Stimulated activated CD4-positive, alpha-beta T cell treated with anti-CD3 and anti-CD28 coated beads, Interleukin-1b, Interleukin-23, amount 100 ng/mL, for 48 hours (primary cell): ENCODE measurements at regions not wholly inside any gene's neighbourhood (a gene's known extent, or its start where the extent isn't known, plus 50 kb on each side); places are given as distances from the start of the nearest gene placed in this dataset.
"Not testable (repeated sequence)": the region's sequence is repeated elsewhere in the genome, so short reads cannot be mapped to it uniquely, and the experiment has no call there.

Source experiments
- DNase-seq: peaks from one replicate; pipeline ENCODE4 v3.0.0-alpha.2; 2020

- no peak for DNase-seq
Measured at GRCh38 chr11:71383461-71383860, 64.7 kb downstream of the DHCR7 start.

GRCh38 chr11:71381781-71382505, 66.2 kb downstream of the DHCR7 start:
- no peak for DNase-seq

- DNase-seq, result no peak
Measured at GRCh38 chr11:71379701-71380100, 68.5 kb downstream of the DHCR7 start.

GRCh38 chr11:71373791-71374454, 74.3 kb downstream of the DHCR7 start:
- DNase-seq, result no peak

GRCh38 chr11:71372693-71373657, 75.2 kb downstream of the DHCR7 start:
- DNase-seq, result no peak

GRCh38 chr11:71371674-71372069, 76.5 kb downstream of the DHCR7 start:
- DNase-seq, result no peak

- DNase-seq, result no peak
Measured at GRCh38 chr11:71370895-71371673, 77.1 kb downstream of the DHCR7 start.

- DNase-seq, result no peak
Measured at GRCh38 chr11:71370020-71370747, 78.0 kb downstream of the DHCR7 start.

GRCh38 chr11:71369411-71369810, 78.8 kb downstream of the DHCR7 start:
- no peak for DNase-seq

- no peak for DNase-seq
Measured at GRCh38 chr11:71368966-71369365, 79.2 kb downstream of the DHCR7 start.

GRCh38 chr11:71367756-71368155, 80.4 kb downstream of the DHCR7 start:
- DNase-seq, result no peak

GRCh38 chr11:71367276-71367675, 80.9 kb downstream of the DHCR7 start:
- not testable (repeated sequence) for DNase-seq

- DNase-seq, result no peak
Measured at GRCh38 chr11:71366076-71366475, 82.1 kb downstream of the DHCR7 start.

GRCh38 chr11:71365626-71366025, 82.6 kb downstream of the DHCR7 start:
- no peak for DNase-seq

GRCh38 chr11:71364806-71365205, 83.4 kb downstream of the DHCR7 start:
- DNase-seq, result no peak

- DNase-seq, result no peak
Measured at GRCh38 chr11:71364176-71364671, 84.0 kb downstream of the DHCR7 start.

- no peak for DNase-seq
Measured at GRCh38 chr11:71363721-71364120, 84.5 kb downstream of the DHCR7 start.

- no peak for DNase-seq
Measured at GRCh38 chr11:71358963-71359567, 89.1 kb downstream of the DHCR7 start.

GRCh38 chr11:71358122-71358728, 90.0 kb downstream of the DHCR7 start:
- no peak for DNase-seq

GRCh38 chr11:71357414-71357813, 90.8 kb downstream of the DHCR7 start:
- no peak for DNase-seq

- DNase-seq, result no peak
Measured at GRCh38 chr11:71356904-71357303, 91.3 kb downstream of the DHCR7 start.
